GM12874 (cell line): ENCODE measurements at regions not wholly inside any gene's neighbourhood (a gene's known extent, or its start where the extent isn't known, plus 50 kb on each side); places are given as distances from the start of the nearest gene placed in this dataset.
A peak's percentile ranks its signal among the peaks of the same experiment; 100 is the strongest.

Source experiments
- CTCF ChIP-seq: IDR thresholded peaks from 2 replicates; pipeline ENCODE4 v1.5.1; 2011; ENCODE audit warnings: low read depth, mild to moderate bottlenecking, control low read depth, low read length, moderate library complexity; ENCODE audit not compliant: insufficient read depth

GRCh38 chr7:155864991-155865690 lies 52.9 kb upstream of the SHH start:
- no peak for TF ChIP-seq CTCF

GRCh38 chr7:155864271-155864985 lies 52.2 kb upstream of the SHH start:
- no peak for TF ChIP-seq CTCF

GRCh38 chr7:155863721-155864151 lies 51.5 kb upstream of the SHH start:
- TF ChIP-seq CTCF: no peak

- TF ChIP-seq CTCF: peak; percentile 44; the same call in 1 of the 2 replicates
Observed at GRCh38 chr7:155862123-155862892, 50.0 kb upstream of the SHH start.
